ENCODE measurements at regions not wholly inside any gene's neighbourhood (a gene's known extent, or its start where the extent isn't known, plus 50 kb on each side); places are given as distances from the start of the nearest gene placed in this dataset.
A peak's percentile ranks its signal among the peaks of the same experiment; 100 is the strongest.

- DNase-seq, result no peak
Measured at GRCh38 chr18:5632041-5632440, 88.2 kb upstream of the EPB41L3 start.

- DNase-seq, result no peak
Measured at GRCh38 chr18:5630900-5631413, 87.2 kb upstream of the EPB41L3 start.

GRCh38 chr18:5630057-5630899, 86.5 kb upstream of the EPB41L3 start:
- peak; percentile 95 for DNase-seq

- peak; percentile 53 for DNase-seq
Measured at GRCh38 chr18:5628512-5629255, 84.9 kb upstream of the EPB41L3 start.

GRCh38 chr18:5627776-5628511, 84.1 kb upstream of the EPB41L3 start:
- peak; percentile 33 for DNase-seq

GRCh38 chr18:5626130-5626880, 82.5 kb upstream of the EPB41L3 start:
- DNase-seq, result no peak

- DNase-seq, result no peak
Measured at GRCh38 chr18:5625076-5625475, 81.3 kb upstream of the EPB41L3 start.

GRCh38 chr18:5622905-5623304, 79.1 kb upstream of the EPB41L3 start:
- DNase-seq, result no peak

- DNase-seq, result no peak
Measured at GRCh38 chr18:5620289-5620688, 76.5 kb upstream of the EPB41L3 start.

GRCh38 chr18:5619376-5619775, 75.6 kb upstream of the EPB41L3 start:
- no peak for DNase-seq

- no peak for DNase-seq
Measured at GRCh38 chr18:5618047-5618688, 74.4 kb upstream of the EPB41L3 start.

- no peak for DNase-seq
Measured at GRCh38 chr18:5611221-5611620, 67.4 kb upstream of the EPB41L3 start.

- DNase-seq, result no peak
Measured at GRCh38 chr18:5608846-5609245, 65.0 kb upstream of the EPB41L3 start.

GRCh38 chr18:5606951-5607350, 63.2 kb upstream of the EPB41L3 start:
- no peak for DNase-seq

GRCh38 chr18:5604778-5605177, 61.0 kb upstream of the EPB41L3 start:
- DNase-seq, result no peak

GRCh38 chr18:5603153-5603552, 59.4 kb upstream of the EPB41L3 start:
- no peak for DNase-seq

- DNase-seq, result no peak
Measured at GRCh38 chr18:5601188-5601624, 57.4 kb upstream of the EPB41L3 start.

- peak; percentile 18 for DNase-seq
Measured at GRCh38 chr18:5600378-5601071, 56.7 kb upstream of the EPB41L3 start.

- no peak for DNase-seq
Measured at GRCh38 chr18:5596585-5596984, 52.8 kb upstream of the EPB41L3 start.
